ENCODE measurements at regions not wholly inside any gene's neighbourhood (a gene's known extent, or its start where the extent isn't known, plus 50 kb on each side); places are given as distances from the start of the nearest gene placed in this dataset.

- DNase-seq: no peak
Observed at GRCh38 chr12:27907766-27908165, 64.8 kb downstream of the PTHLH start.

GRCh38 chr12:27906658-27907473 lies 65.7 kb downstream of the PTHLH start:
- DNase-seq: no peak

- no peak for DNase-seq
Observed at GRCh38 chr12:27906127-27906500, 66.4 kb downstream of the PTHLH start.

- no peak for DNase-seq
Observed at GRCh38 chr12:27905285-27906126, 67.0 kb downstream of the PTHLH start.

- DNase-seq: no peak
Observed at GRCh38 chr12:27902651-27903050, 69.9 kb downstream of the PTHLH start.

GRCh38 chr12:27901959-27902358 lies 70.6 kb downstream of the PTHLH start:
- DNase-seq: no peak

GRCh38 chr12:27900920-27901879 lies 71.3 kb downstream of the PTHLH start:
- DNase-seq: no peak

- DNase-seq: no peak
Observed at GRCh38 chr12:27899151-27899661, 73.3 kb downstream of the PTHLH start.

GRCh38 chr12:27898022-27898421 lies 74.5 kb downstream of the PTHLH start:
- DNase-seq: no peak

GRCh38 chr12:27896419-27896990 lies 76.0 kb downstream of the PTHLH start:
- no peak for DNase-seq

GRCh38 chr12:27894309-27894708 lies 78.2 kb downstream of the PTHLH start:
- no peak for DNase-seq

GRCh38 chr12:27879708-27880107 lies 92.8 kb downstream of the PTHLH start:
- no peak for DNase-seq

- no peak for DNase-seq
Observed at GRCh38 chr12:27875677-27876076, 95.6 kb upstream of the MANSC4 start.

- no peak for DNase-seq
Observed at GRCh38 chr12:27873010-27873409, 93.0 kb upstream of the MANSC4 start.

- DNase-seq: no peak
Observed at GRCh38 chr12:27871946-27872345, 91.9 kb upstream of the MANSC4 start.

- DNase-seq: no peak
Observed at GRCh38 chr12:27870939-27871338, 90.9 kb upstream of the MANSC4 start.

GRCh38 chr12:27869567-27869966 lies 89.5 kb upstream of the MANSC4 start:
- DNase-seq: no peak

- no peak for DNase-seq
Observed at GRCh38 chr12:27868139-27868538, 88.1 kb upstream of the MANSC4 start.

GRCh38 chr12:27866373-27867101 lies 86.5 kb upstream of the MANSC4 start:
- no peak for DNase-seq

GRCh38 chr12:27865421-27865820 lies 85.4 kb upstream of the MANSC4 start:
- DNase-seq: no peak

- no peak for DNase-seq
Observed at GRCh38 chr12:27864521-27864920, 84.5 kb upstream of the MANSC4 start.

GRCh38 chr12:27863839-27864238 lies 83.8 kb upstream of the MANSC4 start:
- no peak for DNase-seq

Measured in stimulated activated CD8-positive, alpha-beta memory T cell treated with anti-CD3 and anti-CD28 coated beads, Interleukin-4, amount 100 ng/mL, for 48 hours (primary cell).